ENCODE measurements at regions not wholly inside any gene's neighbourhood (a gene's known extent, or its start where the extent isn't known, plus 50 kb on each side); places are given as distances from the start of the nearest gene placed in this dataset.

GRCh38 chr2:78034706-78035105, 512.5 kb upstream of the LRRTM4 start:
- no peak for FAIRE-seq

DNA sequence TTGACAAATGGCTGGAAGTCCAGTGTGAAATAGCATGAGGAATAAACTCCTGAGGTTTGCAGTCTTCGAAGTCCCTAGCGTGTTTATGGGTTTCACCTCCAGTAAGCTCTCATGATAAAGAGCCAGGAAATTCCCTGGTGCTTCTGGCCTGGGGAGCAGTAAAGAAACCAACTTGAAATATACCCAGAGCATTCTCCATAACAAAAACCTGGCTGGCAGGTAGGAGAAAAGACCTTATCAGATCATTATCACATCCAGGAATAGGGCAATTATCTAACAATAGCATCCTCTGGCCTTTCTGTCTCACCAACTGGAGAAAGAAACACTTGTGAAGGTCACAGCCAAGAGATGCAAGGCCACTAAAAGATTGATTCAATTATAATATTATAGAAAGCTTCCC, 513.6 kb upstream of the LRRTM4 start:
- no peak for FAIRE-seq

GRCh38 chr2:78051480-78051879, 529.3 kb upstream of the LRRTM4 start:
- no peak for FAIRE-seq

GRCh38 chr2:78056976-78057375, 534.8 kb upstream of the LRRTM4 start:
- no peak for FAIRE-seq

GRCh38 chr2:78061301-78061700, 539.1 kb upstream of the LRRTM4 start:
- FAIRE-seq = no peak

DNA sequence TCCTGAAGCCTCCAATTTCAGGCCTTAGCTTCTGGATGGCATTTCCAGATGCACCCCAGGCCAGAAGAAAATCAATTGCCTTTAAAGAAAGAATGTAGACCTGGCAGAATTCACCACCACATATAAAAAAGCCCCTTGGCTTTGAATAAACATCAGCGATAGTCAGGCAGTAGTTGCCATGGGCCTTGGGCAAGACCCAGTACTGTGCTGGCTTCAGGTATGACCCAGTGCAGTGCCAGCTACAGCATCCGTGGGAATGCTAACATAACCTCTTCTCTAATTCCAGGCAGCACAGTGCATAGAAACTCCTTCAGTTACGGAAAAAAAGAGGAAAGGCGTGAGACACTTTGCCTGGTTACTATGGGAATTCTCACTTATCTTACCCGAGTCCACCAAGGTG, 539.6 kb upstream of the LRRTM4 start:
- no peak for FAIRE-seq

DNA sequence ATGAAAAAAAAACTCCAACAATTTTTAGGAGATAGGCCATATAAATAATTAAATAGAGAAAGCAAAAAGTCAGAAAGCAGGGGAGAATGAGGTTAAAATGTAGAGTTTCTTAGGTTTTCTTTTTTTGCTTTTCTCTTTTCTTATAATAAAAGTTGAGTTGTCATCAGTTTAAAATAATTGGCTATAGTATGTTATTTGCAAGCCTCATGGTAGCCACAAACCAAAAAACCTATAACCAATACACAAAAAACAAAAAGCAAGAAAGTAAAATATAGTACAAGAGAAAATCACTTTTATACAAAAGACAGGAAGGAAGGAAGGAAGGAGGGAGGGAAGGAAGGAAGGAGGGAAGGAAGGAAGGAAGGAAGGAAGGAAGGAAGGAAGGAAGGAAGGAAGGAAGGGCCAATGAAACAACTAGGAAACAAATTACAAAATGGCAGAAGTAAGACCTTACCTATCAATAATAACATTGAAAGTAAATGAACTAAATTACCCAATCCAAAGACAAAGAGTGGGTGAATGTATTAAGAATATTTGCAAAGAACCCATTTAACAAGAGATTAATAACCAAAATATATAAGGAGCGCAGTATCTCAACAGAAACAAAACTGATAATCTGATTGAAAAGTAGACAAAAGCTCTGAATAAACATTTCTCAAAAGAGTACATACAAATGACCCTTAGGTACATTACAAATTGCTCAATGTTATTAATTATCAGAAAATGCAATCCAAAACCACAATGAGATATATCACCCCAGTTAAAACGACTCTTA, 541.3 kb upstream of the LRRTM4 start:
- no peak for FAIRE-seq

- FAIRE-seq = no peak
Observed at GRCh38 chr2:78065366-78065765, 543.2 kb upstream of the LRRTM4 start.

DNA sequence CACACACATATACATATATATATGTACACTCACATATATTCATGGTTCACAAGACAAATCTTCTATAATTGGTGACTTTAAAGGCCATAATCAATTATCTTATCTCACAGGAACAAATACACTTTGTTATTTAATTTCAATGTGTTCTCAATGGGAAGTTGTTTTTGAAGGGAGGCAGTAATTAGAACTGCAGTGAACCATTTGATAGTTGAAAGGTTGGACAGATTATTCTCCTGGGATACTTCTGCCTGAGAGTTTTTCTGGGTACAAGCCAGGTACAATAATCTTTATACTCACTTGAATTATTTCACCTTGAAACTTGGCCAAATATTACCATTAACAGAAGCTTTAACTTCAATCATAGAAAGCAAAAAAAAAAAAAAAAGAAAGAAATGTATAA, 546.6 kb upstream of the LRRTM4 start:
- peak; percentile 5 for FAIRE-seq

DNA sequence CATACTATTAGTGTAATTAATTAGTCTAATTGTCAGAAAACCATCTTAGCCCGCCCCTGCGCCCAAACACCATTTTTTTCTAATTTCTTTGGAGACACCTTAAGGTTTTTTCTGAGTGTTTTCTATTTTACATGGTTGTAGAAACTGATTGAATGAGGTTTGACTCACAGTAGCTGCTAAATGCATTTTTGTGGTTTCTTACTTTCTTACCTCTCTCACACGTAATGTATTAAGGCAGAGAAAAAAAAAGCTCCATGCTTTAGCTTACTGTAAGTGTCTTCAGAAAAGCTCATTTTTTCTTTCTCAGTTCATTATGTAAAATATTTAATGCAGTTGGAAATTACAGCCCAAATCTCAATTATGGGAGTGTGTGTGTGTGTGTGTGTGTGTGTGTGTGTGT, 548.5 kb upstream of the LRRTM4 start:
- no peak for FAIRE-seq

DNA sequence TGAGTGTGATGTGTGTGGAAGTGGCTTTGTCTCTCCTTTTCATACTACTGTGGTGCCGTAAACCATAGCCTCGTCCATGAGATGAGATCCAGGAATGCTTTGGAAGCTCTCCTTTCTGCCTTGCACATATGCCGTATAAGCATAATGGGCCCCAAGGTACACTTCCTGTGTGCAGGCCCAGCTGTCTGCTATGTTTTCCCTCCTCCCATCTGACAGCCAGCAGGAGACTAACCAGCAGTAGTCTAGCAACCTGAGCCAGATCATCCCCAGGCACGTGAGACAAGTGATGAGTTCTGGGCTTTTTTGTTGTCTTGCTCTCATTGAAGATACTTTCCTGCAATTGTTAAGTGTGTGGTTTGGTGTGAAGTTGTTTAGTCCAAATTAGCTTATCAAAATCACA, 555.5 kb upstream of the LRRTM4 start:
- FAIRE-seq = no peak

DNA sequence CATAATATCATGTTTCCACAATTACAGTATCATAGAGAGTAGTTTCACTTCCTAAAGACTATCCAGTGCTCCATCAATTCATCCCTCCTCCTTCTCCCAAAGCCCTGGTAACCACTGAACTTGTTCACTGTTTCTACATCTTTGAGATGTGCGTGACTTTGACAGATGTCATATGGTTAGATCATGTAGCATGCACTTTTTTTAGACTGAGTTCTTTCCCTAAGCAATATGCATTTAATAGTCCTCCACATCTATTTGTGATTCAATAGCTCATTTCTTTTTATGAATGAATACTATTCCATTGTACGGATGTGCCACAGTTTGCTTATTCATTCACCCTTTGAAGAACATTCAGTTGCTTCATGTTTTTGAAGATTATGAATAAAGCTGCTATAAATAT, 560.4 kb upstream of the LRRTM4 start:
- no peak for FAIRE-seq

- no peak for FAIRE-seq
Observed at GRCh38 chr2:78093436-78093835, 571.3 kb upstream of the LRRTM4 start.

DNA sequence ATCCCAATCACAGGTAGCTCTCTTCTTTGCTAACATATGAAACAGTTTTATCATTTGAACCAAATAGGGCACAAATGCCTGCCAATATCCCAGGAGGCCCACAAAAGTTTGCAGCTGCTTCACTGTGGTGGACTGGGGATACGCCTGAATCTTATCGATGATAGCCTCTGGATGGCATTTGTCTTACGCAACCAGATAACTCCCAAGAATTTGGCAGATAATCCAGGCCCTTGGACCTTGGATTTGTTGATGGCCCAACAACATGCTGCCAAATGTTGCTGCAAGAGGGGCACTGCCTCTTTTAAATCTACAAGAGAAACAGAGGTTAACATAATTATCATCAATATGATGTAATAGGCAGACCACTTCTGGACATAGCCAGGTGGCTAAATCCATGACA, 587.1 kb upstream of the LRRTM4 start:
- FAIRE-seq = no peak

DNA sequence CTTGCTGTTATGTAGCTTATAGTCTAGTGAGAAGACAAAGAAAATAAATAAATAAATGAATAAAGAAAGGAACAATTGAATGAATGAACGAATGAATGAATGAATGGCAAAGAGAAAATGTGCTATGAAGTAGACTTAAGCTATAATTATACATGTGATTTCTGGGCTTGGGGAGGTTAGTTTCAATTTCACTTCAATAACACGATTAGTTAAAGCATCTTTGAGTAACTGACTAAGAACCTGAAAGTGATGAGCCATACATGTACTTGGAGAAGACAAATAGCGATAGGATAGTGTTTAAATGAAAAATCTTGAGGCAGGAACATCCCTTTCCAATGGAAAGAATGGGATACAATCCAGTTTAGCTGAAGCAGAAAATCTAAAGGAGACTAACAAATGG, 593.1 kb upstream of the LRRTM4 start:
- FAIRE-seq = no peak

- no peak for FAIRE-seq
Observed at GRCh38 chr2:78118037-78118436, 595.9 kb upstream of the LRRTM4 start.

- no peak for FAIRE-seq
Observed at GRCh38 chr2:78120275-78120674, 598.1 kb upstream of the LRRTM4 start.

- FAIRE-seq = no peak
Observed at GRCh38 chr2:78125042-78125441, 602.9 kb upstream of the LRRTM4 start.

DNA sequence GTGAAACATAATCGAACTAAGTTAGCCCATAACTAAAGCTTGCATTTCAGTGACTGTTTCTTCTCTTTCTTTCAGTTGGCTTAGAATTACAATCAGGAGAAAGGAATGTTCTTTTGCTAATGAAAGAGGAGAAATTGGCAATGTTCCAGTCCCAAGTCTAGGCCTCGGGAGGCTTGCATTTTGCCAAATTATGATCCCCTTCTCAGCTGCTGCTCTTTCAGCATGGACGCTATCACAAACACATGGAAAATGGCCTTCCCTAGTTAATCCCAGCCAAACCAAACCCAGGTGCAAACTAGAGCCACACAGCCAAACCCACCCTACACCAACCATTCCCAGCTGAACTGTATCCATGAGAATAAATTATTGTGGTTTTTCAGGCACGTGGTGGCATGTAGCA, 605.2 kb upstream of the LRRTM4 start:
- no peak for FAIRE-seq

GRCh38 chr2:78132391-78133370, 610.5 kb upstream of the LRRTM4 start:
- FAIRE-seq = no peak

- no peak for FAIRE-seq
Observed at GRCh38 chr2:78145395-78145996, 623.3 kb upstream of the LRRTM4 start.

GRCh38 chr2:78145997-78146722, 624.0 kb upstream of the LRRTM4 start:
- no peak for FAIRE-seq

- FAIRE-seq = no peak
Observed at GRCh38 chr2:78147466-78147865, 625.3 kb upstream of the LRRTM4 start.
